Posterior cingulate gyrus (tissue), 11 donors: ENCODE measurements at regions not wholly inside any gene's neighbourhood (a gene's known extent, or its start where the extent isn't known, plus 50 kb on each side); places are given as distances from the start of the nearest gene placed in this dataset.
A peak's percentile ranks its signal among the peaks of the same experiment; 100 is the strongest.
"Not testable (repeated sequence)": the region's sequence is repeated elsewhere in the genome, so short reads cannot be mapped to it uniquely, and the experiment has no call there.

Experiments used
- DNase-seq, 10 donors: peaks; one replicate each; pipeline versions ENCODE4 v3.0.0 to v3.0.0-alpha.2; 2020 to 2021; ENCODE audit warnings: mixed read lengths in 3 of 10
- intact Hi-C: fragments of 100-400 bp; cut with DNase I; formaldehyde crosslinking; loops from one replicate; pipeline ENCODE4 v1.15.1; 2023

GRCh38 chr2:59779571-59779970, 773.9 kb downstream of the BCL11A start:
- intact Hi-C loops = no loop called here
- DNase-seq = no peak

- DNase-seq = no peak
- intact Hi-C loops = no loop called here
Observed at GRCh38 chr2:59777120-59777519, 776.3 kb downstream of the BCL11A start.

DNA sequence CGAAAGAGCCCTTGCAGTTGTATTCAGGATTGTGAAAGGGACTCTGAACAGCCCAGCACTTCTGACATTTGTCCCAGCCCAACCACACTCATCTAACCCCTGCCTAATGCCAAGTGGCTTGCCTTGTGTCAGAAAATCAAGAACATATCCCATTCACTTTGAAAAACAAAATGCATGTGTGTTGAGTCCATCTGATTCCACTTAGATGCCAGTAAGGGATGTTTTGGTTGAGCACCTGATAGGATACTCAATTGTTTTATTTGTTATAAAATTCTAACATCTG, 776.8 kb downstream of the BCL11A start:
- intact Hi-C loops = no loop called here
- no peak for DNase-seq

DNA sequence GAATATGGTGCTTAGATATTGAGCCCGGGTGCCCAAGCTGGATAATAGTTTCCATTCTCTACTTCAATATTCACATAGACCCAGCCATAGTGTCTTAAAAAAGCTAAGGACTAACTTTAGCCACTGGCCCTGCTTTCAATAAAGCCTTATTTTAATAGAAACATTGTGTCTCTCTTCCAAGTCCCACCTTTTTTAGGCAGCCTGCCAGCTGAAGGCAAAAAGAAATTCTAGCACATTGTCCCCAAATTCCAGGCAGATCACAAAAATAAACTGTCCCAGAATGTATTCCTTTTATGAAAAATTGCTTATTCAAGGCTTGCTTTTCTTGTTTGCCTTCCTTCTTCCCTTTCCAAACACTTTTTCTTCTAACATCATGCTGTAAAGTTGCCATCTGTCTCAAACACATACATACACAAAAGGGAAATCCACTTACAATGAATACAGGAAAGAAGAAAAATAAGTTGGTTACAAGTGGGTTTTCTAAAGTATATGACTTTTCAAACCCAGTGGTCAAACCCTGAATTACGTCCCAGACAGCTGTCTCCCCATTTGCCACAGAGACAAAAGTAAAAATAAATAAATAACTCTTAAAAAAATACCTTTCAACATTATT, 778.5 kb downstream of the BCL11A start:
- DNase-seq = no peak
- intact Hi-C loops = no loop called here

DNA sequence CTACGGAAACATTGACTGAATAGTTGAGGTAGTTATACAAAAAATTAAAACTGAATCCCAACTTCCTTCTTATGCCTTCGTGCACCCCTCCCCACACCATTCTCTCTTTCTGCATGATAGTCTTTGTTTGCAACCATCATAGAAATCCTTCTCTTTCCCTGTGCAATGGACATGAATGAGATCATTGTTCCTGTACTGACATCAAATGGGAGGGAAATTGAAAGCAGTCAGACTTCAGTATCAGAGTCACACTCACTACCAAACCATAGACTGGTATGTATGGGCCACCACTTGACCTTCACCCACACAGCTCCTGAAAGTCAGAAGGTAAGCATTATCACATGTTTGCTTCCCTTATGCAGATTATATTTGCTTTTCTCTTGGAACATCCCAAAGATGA, 782.8 kb downstream of the BCL11A start:
- intact Hi-C loops = no loop called here
- DNase-seq = no peak

DNA sequence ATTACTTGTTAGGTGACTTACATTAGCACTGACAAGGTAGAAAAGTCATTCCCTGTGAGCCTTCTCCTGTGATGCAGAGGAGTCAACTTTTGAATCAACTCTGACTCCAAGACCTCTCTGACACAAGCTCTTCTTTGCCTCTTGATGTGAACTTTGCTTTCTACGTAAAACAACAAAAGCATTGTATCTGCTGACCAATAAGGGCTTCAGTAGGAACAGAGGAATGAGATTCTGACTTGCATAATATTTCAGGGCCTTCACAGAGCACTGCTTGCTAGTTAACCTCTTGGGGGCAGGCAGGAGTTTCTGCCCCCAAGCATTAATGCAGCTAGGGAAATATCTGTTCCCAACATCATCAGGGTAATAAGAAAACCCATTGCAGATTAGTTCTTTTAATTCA, 791.5 kb downstream of the BCL11A start:
- intact Hi-C loops = no loop called here
- no peak for DNase-seq

- DNase-seq = no peak
- intact Hi-C loops = no loop called here
Observed at GRCh38 chr2:59756150-59756549, 797.3 kb downstream of the BCL11A start.

- intact Hi-C loops = no loop called here
- DNase-seq = peak in 3 of 10 donors; percentile 5 to 25 (median 18)
Observed at GRCh38 chr2:59754011-59754735, 799.3 kb downstream of the BCL11A start.

DNA sequence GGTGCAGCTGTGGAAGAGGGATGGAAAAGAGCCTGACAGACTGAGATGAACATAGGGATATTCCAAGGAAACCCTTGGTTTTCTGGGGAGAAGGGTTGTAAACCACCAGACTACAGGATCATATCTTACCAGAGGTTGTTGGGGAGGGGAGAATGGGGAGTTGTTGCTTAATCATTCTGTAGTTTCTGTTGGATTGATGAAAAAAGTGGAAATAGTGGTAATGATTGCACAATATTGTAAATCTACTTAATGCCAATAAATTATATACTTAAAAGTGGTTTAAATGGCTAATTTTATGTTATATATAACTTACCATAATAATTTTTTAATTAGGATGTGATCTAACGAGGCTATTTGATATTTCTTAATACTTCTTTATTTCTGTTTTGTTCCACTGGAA, 800.9 kb downstream of the BCL11A start:
- no peak for DNase-seq
- intact Hi-C loops = no loop called here

- DNase-seq = no peak
- intact Hi-C loops = no loop called here
Observed at GRCh38 chr2:59752071-59752470, 801.4 kb downstream of the BCL11A start.

GRCh38 chr2:59751214-59751613, 802.2 kb downstream of the BCL11A start:
- DNase-seq, intact Hi-C loops: not testable (repeated sequence)

GRCh38 chr2:59746291-59746690, 807.2 kb downstream of the BCL11A start:
- intact Hi-C loops = no loop called here
- no peak for DNase-seq

GRCh38 chr2:59745085-59745484, 808.4 kb downstream of the BCL11A start:
- intact Hi-C loops = no loop called here
- DNase-seq = no peak

DNA sequence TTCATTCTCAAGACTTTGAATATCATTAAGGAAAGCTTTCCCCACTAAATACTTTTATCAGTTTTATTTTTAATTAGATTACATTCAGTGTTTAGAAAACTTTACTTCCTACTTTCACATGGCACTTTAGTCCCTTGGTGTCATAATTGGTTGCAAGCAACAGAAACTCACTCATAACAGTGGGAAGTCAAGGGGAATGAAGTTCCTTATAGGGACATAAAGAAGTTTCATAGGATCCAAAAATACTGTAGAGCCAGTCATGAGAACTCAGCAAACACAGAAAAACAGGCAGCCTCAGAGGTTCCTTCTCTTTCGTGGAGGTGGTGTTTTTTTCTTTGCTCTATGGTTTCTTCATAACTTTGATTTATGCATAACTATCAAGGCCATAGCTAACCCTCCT, 809.0 kb downstream of the BCL11A start:
- no peak for DNase-seq
- intact Hi-C loops = no loop called here

GRCh38 chr2:59741840-59742239, 811.6 kb downstream of the BCL11A start:
- intact Hi-C loops = no loop called here
- no peak for DNase-seq

DNA sequence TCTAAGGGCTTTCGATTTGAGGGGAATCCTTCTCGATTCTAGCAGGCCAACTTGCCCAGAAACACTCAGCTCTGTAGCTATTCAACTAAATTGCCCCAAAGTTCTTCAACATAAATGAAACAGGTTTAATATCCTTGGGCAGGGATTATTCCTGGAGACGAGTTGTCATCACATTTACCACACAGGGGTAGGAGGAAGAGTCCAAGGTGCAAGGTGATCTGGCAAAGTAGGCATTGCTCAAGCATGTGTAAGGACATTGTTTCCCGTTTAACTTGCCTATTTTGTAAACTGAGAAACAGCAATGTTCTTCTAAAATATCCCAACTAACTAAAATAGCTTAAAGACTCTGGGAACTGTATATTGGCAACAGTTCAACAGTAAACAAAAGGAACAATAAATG, 814.3 kb downstream of the BCL11A start:
- DNase-seq = no peak
- intact Hi-C loops = no loop called here

- intact Hi-C loops = no loop called here
- DNase-seq = no peak
Observed at GRCh38 chr2:59737299-59737698, 816.2 kb downstream of the BCL11A start.

DNA sequence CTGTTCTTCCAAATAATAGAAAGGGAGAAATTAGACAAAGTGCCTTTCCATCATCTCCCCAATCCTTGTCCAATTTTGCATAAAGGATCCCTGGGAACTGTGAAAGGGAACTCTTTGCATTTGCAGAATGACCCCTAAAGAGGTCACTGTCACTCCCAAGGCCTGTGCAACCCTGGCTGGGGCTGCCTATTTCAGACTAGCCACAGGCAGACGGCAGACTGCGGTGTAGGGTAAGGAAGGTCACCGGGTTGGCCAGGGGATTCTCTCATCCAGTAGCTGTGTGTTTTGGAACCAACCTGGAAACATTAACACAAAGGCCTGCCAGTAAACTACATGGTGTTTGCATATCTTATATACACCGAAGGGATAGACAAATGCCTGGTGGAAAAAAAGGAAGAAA, 818.7 kb downstream of the BCL11A start:
- DNase-seq = no peak
- intact Hi-C loops = no loop called here

DNA sequence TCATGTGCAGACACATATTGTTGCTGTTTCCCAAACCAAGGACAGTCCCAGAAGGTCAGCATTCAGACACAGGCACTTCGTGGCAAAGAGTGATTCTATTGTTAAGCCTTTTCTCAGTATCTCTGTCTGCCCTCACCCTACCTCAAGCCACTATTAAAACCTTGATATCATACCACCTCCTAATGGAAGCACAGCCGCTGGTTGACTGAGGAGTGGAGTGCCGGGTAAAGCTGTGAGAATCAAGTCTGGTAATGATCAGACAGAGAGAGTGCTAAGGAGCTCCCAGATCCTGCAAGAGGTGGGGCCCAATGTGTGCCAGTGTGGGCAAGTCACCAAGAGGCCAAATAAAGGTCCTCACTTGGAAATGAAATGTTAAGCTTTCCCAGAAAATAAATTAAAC, 819.5 kb downstream of the BCL11A start:
- intact Hi-C loops = no loop called here
- no peak for DNase-seq

- DNase-seq = no peak
- intact Hi-C loops = no loop called here
Observed at GRCh38 chr2:59733567-59733930, 819.9 kb downstream of the BCL11A start.

- DNase-seq = peak in 1 of 10 donors; percentile 6
Observed at GRCh38 chr2:59732871-59733566, 820.4 kb downstream of the BCL11A start.

GRCh38 chr2:59727121-59727590, 826.3 kb downstream of the BCL11A start:
- intact Hi-C loops = no loop called here
- DNase-seq = no peak

More at GRCh38 chr2:59732871-59733566, 820.4 kb downstream of the BCL11A start:
- intact Hi-C loops = no loop called here
